GM19043 (cell line): ENCODE measurements at regions not wholly inside any gene's neighbourhood (a gene's known extent, or its start where the extent isn't known, plus 50 kb on each side); places are given as distances from the start of the nearest gene placed in this dataset.

Experiments used
- ATAC-seq: cut with Tn5 transposase; IDR thresholded peaks from one replicate; pipeline ENCODE4 v1.9.1; 2021; ENCODE audit warnings: low read depth; ENCODE audit not compliant: unreplicated experiment

DNA sequence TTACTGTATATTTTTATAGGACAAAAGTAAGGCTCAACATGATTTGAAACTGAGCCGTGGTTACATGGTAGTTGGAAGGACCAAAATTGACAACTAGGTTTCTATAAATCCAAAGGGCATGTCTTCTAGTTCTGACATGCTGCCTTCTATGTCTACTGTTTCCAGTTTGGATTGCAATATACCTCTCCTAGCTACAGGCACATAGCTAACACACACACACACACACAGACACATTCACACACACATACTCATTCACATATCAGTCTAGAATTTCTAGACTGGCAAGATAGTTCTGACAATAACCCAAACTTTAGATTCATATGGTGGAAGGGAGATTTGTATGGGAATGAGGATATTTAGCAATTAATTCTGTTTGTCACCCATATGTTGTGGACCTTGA is 544.8 kb upstream of the CAMK1G start:
- ATAC-seq, result no peak

- ATAC-seq, result no peak
Observed at GRCh38 chr1:209040351-209040750, 543.2 kb upstream of the CAMK1G start.

DNA sequence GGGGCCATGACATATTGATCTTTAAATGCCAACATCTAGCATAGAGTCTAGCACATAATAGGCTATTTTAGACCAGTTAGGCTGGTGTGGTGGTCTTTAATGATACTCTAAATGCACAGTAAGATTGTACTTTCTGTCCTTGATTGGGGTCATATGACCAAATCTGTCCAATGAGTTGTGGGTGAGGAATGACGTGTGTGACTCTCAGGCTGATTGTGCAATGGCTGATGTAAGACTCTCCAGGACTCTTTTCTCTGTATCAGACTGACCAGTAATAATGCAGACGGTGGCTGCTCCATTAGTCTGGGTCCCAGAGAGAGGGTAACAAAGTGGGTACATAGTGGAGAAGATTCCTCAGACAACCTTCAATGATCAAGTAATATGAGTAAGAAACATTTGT is 541.6 kb upstream of the CAMK1G start:
- ATAC-seq, result no peak

GRCh38 chr1:209042413-209042812 is 541.1 kb upstream of the CAMK1G start:
- no peak for ATAC-seq

GRCh38 chr1:209045331-209046057 is 538.0 kb upstream of the CAMK1G start:
- no peak for ATAC-seq

GRCh38 chr1:209046058-209046417 is 537.5 kb upstream of the CAMK1G start:
- no peak for ATAC-seq

- ATAC-seq, result no peak
Observed at GRCh38 chr1:209046935-209047334, 536.6 kb upstream of the CAMK1G start.

- no peak for ATAC-seq
Observed at GRCh38 chr1:209048941-209049669, 534.4 kb upstream of the CAMK1G start.

- ATAC-seq, result no peak
Observed at GRCh38 chr1:209051570-209051969, 531.9 kb upstream of the CAMK1G start.

DNA sequence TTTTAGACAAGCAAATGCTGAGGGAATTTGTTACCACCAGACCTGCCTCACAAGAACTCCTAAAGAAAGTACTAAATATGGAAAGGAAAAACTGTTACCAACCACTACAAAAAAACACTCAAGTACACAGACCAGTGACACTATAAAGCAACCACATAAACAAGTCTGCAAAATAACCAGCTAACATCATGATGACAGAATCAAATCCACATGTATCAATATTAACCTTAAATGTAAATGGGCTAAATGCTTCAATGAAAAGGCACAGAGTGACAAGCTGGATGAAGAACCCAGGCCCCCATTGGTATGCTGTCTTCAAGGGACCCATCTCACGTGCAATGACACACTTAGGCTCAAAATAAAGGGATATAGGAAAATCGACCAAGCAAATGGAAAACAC is 529.9 kb upstream of the CAMK1G start:
- no peak for ATAC-seq

DNA sequence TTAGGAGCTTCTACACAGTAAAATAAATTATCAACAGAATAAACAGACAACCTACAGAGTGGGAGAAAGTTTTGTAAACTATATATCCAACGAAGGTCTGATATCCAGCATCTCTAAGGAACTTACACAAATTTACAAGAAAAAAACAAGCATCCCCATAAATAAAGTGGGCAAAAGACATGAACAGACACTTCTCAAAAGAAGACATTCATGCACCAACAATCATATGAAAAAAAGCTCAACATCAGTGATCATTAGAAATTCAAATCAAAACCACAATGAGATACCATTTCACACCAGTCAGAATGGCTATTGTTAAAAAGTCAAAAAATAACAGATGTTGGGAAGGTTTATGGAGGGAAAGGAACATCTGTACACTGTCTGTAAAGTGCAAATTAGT is 526.4 kb upstream of the CAMK1G start:
- ATAC-seq, result no peak

GRCh38 chr1:209057901-209058300 is 525.6 kb upstream of the CAMK1G start:
- no peak for ATAC-seq

DNA sequence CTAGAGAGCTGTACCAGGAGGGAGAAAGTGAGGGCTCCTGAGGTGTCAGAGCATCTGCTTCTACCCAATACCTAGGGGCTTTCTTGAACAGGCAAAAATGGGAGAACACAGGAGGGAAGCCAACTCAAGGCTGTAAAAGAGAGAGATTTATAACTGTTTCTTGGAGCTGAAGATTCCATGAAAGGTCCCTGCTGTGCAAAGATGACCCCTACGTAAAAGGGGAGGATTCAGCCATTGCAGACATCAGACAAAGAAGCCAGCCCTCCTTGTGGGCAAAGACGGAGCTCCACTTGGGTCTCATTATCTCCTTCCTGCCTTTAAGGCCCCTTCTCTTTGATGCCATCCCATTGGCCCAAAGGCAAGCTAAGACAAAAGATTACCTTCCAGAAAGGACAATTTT is 524.1 kb upstream of the CAMK1G start:
- no peak for ATAC-seq

- ATAC-seq, result no peak
Observed at GRCh38 chr1:209059981-209060380, 523.5 kb upstream of the CAMK1G start.

GRCh38 chr1:209062081-209062620 is 521.4 kb upstream of the CAMK1G start:
- ATAC-seq, result no peak

DNA sequence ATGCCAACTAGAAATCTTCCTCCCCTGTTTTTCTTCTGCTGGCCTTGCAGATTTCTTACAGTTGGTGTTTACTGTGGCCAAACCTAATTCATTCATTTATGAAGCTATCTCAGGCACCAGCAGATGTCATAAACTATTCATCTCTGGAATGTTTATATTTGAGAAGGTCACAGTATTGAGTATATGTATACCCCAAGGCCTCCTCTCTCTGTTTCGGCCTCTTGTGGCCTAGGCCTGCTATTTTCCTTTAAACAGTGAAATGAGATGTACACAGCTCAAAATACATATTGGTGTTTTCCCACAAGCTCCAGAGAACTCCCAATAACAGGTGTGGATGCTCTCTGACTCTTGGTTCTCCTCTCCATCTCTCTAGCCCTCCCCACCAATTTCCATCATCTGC is 520.7 kb upstream of the CAMK1G start:
- peak; percentile 57 for ATAC-seq

DNA sequence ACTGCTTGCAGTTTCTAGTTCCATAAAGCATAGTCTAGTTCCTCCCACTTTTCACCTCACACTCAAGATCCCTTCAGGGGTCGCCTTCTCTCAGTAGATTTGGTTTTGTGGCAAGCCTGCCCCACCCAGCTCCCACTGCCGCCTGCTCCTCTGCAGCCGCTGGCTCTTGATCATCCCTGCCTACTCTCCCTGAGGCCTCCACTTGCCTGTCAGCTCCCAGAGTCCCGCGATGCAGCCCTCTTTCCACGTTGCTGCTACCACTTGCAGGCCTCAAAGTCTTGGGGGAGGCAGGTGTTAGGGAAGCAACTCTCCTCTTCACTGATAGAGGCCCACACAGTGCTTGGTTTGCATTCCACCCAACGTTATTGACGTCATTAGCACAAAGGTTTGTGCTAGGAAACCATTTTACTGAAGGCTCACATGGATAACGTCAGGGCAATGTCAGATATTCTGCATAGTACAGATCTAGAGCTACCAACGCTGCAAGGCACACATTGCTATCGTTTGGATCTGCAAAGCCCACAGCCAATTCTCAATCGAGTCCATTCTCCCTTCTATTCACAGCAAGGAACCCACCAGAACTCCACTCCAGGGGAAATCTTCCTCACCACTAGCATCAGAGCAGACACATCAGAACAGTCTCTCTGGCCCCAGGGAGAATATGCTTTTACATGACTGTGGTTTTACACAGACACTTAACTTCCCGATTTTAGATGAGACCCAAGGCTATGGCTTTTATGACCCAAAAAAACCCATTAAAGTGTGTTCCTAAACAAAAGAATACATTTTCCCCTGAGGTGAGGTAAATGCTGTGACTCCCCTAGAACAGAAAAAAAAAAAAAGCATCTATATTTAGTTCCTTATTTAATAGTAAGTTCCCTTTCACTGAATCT is 519.5 kb upstream of the CAMK1G start:
- ATAC-seq, result no peak

DNA sequence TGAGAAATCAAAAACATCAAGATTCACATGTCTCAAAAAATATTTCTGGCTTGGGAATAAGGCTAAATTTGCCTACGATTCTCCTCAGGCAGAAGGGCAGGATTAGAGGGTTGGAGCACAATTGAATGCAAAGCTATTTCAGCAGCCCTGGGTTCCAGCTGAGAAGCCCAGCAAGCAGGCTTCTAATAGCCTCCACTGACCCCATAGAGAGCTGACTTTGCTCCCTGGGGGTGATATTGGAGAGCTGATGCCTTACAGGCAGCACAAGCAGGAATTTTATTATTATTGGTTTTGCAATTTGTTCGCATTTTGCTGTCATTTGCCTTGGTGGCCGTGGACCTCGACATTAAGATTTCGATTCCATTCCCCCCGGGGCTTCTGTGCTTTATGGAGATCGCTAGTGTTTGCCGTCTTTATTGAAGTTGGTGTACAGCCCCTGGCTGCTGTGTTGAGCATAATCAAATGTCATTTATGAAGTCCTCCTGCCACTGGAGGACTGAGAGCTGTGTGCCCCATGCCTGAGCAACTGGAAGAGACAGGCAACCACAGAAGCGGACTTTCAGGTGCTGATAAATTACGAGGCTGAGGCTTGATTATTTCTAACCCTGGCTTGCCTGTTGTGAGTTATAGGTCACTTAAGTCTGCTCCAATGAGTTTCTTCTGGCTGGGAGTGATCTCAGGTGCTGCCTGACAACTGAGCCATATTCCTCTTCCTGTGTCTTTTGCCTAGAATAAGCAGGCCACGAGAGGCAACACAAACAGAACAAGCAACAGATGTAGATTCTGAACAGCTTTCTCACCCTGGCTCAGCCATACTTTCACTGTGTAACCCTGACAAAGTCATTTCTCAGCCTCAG is 518.4 kb upstream of the CAMK1G start:
- ATAC-seq, result no peak

DNA sequence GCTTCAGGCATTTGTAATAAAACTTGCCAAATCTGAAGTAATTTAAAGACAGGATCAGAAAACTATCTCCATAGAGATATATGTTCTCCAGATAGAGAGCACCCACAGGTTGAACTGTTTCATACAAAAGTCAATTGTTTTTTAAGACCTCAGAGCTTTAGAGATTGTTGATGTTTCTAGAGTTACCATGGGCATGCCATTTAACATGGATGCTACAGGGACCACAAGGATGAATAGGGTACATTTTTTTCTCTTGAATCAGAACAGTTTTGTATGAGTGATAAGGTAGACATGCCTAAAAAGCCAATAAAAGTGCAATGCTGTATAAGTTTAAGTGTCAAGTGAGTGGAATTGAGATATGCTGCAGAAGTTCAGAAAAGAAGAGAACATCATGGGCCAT is 511.0 kb upstream of the CAMK1G start:
- no peak for ATAC-seq

GRCh38 chr1:209073879-209074278 is 509.6 kb upstream of the CAMK1G start:
- ATAC-seq, result no peak
